ENCODE measurements at regions not wholly inside any gene's neighbourhood (a gene's known extent, or its start where the extent isn't known, plus 50 kb on each side); places are given as distances from the start of the nearest gene placed in this dataset.

DNA sequence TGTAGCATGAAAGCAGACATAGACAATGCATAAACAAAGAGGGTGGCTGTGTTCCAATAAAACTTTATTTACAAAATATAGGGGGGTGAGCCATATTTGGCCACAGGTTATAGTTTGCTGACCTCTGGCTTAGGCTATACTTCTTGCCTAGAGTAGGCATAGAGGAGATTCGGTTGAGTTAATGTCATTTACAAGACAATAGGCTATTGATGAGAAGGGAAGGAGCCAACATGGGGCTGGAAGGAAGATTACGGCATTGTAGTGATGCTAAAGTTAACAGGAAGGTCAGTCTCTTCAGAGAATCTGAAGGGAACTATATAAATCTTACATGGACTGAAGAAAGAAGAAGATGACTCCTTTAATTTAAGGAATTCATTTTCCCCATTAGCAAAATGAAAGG lies 463.5 kb downstream of the HTR7 start:
- intact Hi-C loops (cut with micrococcal nuclease) = no loop called here
- no peak overlapping the region for H3K4me3 Mint-ChIP-seq
- no peaks in the 10 kb centered on the region for H3K4me1 Mint-ChIP-seq
- no peak overlapping the region for H3K27ac Mint-ChIP-seq
- H3K27me3 Mint-ChIP-seq = no peaks in the 10 kb centered on the region
- H3K9me3 Mint-ChIP-seq = no peaks in the 10 kb centered on the region
- no peaks in the 10 kb centered on the region for H3K36me3 Mint-ChIP-seq (ENCODE audit: low read depth)
- DNase-seq = no peak

DNA sequence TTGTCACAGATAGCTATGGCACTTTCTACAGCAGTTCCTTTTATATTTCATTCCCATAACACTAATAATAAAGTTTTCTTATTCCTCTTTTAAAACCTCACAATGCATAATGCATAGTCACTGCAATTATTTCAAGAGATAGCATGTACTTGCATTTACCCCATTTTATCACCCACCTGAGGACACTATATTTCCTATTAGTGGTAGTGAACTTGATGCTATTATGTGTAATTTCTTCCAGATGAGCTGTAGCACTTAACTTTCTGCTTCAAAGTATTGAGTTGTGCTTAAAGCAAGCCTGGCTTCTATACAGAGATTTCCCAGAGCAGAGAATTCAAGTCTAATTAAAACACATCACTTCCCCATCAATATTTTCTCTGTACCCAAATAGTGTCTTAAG lies 461.1 kb downstream of the HTR7 start:
- Mint-ChIP-seq H3K9me3 (no peaks in the 10 kb centered on the region), H3K4me3 (no peak overlapping the region)
- intact Hi-C loops (cut with micrococcal nuclease) = no loop called here

DNA sequence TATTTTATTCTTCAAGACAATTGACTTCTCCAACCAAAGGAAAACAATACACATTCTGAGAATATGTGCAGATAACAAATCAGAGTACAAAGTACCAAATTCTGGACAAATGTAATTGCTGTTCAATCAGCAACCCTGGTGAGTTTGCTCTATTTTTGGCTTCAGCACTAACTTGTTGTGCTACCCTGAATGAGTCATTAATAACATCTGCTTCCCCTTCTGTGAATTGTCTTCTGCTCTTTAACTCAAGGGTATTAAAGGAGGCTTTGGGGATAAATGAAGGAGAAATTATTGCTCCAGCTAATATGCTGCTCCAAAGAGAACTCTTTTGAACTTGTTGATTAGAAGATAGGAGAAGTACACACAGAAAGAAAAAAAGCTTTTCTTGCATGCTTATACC lies 459.3 kb downstream of the HTR7 start:
- no peaks in the 10 kb centered on the region for H3K36me3 Mint-ChIP-seq (ENCODE audit: low read depth)
- no peak overlapping the region for H3K27ac Mint-ChIP-seq
- intact Hi-C loops (cut with micrococcal nuclease) = no loop called here
- no peaks in the 10 kb centered on the region for H3K9me3 Mint-ChIP-seq
- no peaks in the 10 kb centered on the region for H3K27me3 Mint-ChIP-seq
- no peak overlapping the region for H3K4me3 Mint-ChIP-seq
- no peaks in the 10 kb centered on the region for H3K4me1 Mint-ChIP-seq
- no peak for DNase-seq

More for the DNA sequence above, 461.1 kb downstream of the HTR7 start:
- no peak for DNase-seq
- Mint-ChIP-seq H3K4me1 (no peaks in the 10 kb centered on the region), H3K27me3 (no peaks in the 10 kb centered on the region), H3K27ac (no peak overlapping the region), H3K36me3 (ENCODE audit: low read depth) (no peaks in the 10 kb centered on the region)

DNA sequence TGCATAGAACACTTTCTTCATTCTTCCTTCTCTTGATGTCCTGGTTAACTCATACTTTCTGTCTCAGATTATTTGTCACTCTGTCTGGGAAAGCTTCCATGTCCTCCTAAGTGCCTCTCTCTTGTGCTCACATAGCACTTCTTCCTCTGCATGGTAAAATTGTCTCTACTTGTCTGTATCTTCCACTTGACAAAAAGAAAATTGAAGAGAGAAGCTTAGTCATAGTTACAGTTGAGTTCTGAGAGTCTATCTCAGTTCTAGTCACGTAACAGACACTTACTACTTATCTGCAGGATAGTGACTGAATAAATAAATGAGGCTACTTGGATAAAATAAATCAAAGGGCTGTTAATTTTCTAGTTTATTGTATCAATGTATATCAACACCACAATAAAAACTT lies 458.1 kb downstream of the HTR7 start:
- Mint-ChIP-seq H3K4me3 (no peak overlapping the region), H3K36me3 (ENCODE audit: low read depth) (no peaks in the 10 kb centered on the region), H3K4me1 (no peaks in the 10 kb centered on the region), H3K27ac (no peak overlapping the region), H3K9me3 (no peaks in the 10 kb centered on the region), H3K27me3 (no peaks in the 10 kb centered on the region)
- intact Hi-C loops (cut with micrococcal nuclease) = no loop called here
- DNase-seq = no peak

DNA sequence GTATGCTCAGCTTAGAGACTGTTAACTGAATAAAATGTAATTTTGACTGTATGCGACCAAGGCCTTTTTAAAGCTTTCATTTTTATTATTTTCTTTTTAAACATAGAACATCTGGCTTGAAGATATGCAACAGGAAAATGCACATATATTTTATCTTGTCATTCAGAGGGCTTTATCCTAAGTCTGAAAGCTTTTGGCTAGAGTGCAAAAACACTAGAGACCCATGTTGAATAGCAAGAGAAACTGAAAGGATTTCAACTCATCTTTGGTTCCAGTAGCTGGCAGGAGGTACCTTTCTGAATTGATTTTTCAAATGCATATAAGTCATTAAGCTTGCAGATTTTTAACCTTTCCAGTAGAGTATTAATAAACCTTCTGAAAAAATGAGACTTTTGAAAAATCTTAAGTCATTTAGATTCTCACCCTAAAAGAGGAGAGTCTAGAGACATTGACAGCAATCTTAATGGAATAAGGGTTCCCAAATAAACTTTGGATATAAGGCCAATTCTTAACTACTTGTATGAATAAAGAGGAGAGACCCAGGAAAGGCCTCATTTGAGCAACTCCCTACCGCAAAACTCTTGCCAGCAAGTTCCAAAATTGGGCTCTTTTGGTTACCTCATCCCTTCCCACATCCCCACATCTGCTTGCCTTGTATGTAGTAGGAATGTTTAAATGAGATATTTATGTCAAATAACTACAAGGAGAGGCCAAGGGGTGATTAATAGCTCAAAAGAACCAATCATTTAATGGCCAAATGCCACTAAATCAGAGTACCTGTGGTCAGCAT lies 454.4 kb downstream of the HTR7 start:
- Mint-ChIP-seq H3K27me3 (no peaks in the 10 kb centered on the region), H3K27ac (no peak overlapping the region), H3K4me1 (no peaks in the 10 kb centered on the region), H3K36me3 (ENCODE audit: low read depth) (no peaks in the 10 kb centered on the region), H3K4me3 (no peak overlapping the region), H3K9me3 (no peaks in the 10 kb centered on the region)
- no peak for DNase-seq
- intact Hi-C loops (cut with micrococcal nuclease) = no loop called here

DNA sequence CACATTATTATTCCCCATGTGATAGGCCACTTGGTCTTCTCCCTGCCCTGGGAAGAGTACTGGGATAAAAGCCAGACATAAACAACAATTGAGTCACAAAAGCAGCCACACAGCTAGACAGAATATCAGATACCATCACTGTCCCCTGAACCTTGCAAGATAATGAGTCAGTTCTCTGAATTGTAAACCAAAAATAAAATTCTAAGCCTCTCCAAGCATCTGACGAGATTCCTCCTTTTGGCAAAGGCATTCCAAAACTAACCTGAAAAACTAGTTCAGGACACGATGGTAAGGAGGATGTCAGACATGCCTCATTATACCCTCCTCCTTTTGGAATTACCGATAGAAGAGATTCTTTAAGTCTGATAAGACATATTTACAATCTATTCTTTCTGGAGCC lies 450.7 kb downstream of the HTR7 start:
- H3K4me3 Mint-ChIP-seq = no peak overlapping the region
- H3K9me3 Mint-ChIP-seq = no peaks in the 10 kb centered on the region
- no peaks in the 10 kb centered on the region for H3K4me1 Mint-ChIP-seq
- H3K27ac Mint-ChIP-seq = no peak overlapping the region
- DNase-seq = no peak
- H3K27me3 Mint-ChIP-seq = no peaks in the 10 kb centered on the region
- intact Hi-C loops (cut with micrococcal nuclease) = no loop called here
- H3K36me3 Mint-ChIP-seq (ENCODE audit: low read depth) = no peaks in the 10 kb centered on the region

- Mint-ChIP-seq H3K36me3 (ENCODE audit: low read depth) (no peaks in the 10 kb centered on the region), H3K9me3 (no peaks in the 10 kb centered on the region), H3K27ac (no peak overlapping the region), H3K4me3 (no peak overlapping the region), H3K27me3 (no peaks in the 10 kb centered on the region), H3K4me1 (no peaks in the 10 kb centered on the region)
- intact Hi-C loops (cut with micrococcal nuclease) = no loop called here
- DNase-seq = no peak
These were observed 450.0 kb downstream of the HTR7 start for GRCh38 chr10:90407851-90408250.

- H3K4me3 Mint-ChIP-seq = no peak overlapping the region
- H3K9me3 Mint-ChIP-seq = no peaks in the 10 kb centered on the region
- H3K4me1 Mint-ChIP-seq = no peaks in the 10 kb centered on the region
- DNase-seq = no peak
- no peaks in the 10 kb centered on the region for H3K36me3 Mint-ChIP-seq (ENCODE audit: low read depth)
- no peaks in the 10 kb centered on the region for H3K27me3 Mint-ChIP-seq
- intact Hi-C loops (cut with micrococcal nuclease) = no loop called here
- H3K27ac Mint-ChIP-seq = no peak overlapping the region
These were observed 445.3 kb downstream of the HTR7 start for GRCh38 chr10:90412582-90412981.

DNA sequence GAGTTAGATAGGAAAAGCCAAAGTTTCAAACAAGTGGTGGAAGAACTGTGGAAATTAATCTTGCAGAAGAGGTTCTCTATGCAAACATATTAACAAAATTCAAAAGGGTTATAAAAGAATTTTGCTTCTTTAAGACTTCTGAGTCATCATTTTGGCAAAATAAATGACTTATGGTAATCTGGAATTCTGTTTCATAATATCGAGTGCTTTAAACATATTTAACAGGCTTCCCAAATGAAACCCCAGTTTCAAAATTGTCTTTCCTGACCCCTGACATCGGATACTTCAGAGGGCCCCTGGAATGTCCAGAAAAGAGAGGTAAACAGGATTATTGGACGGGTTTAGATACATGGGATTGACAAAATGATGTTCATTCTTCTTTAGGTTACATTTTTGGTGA lies 444.6 kb downstream of the HTR7 start:
- Mint-ChIP-seq H3K27me3 (no peaks in the 10 kb centered on the region), H3K4me3 (no peak overlapping the region), H3K36me3 (ENCODE audit: low read depth) (no peaks in the 10 kb centered on the region), H3K9me3 (no peaks in the 10 kb centered on the region), H3K4me1 (no peaks in the 10 kb centered on the region), H3K27ac (no peak overlapping the region)
- no peak for DNase-seq
- intact Hi-C loops (cut with micrococcal nuclease) = no loop called here

- Mint-ChIP-seq H3K27me3 (no peaks in the 10 kb centered on the region), H3K36me3 (ENCODE audit: low read depth) (no peaks in the 10 kb centered on the region), H3K4me3 (no peak overlapping the region), H3K9me3 (no peaks in the 10 kb centered on the region), H3K4me1 (no peaks in the 10 kb centered on the region), H3K27ac (no peak overlapping the region)
- no peak for DNase-seq
- intact Hi-C loops (cut with micrococcal nuclease) = no loop called here
These were observed 442.9 kb downstream of the HTR7 start for GRCh38 chr10:90414926-90415325.

- intact Hi-C loops (cut with micrococcal nuclease) = no loop called here
- H3K4me1 Mint-ChIP-seq = no peaks in the 10 kb centered on the region
- no peak overlapping the region for H3K4me3 Mint-ChIP-seq
- no peak overlapping the region for H3K27ac Mint-ChIP-seq
- no peak for DNase-seq
- H3K36me3 Mint-ChIP-seq (ENCODE audit: low read depth) = no peaks in the 10 kb centered on the region
- no peaks in the 10 kb centered on the region for H3K27me3 Mint-ChIP-seq
- no peaks in the 10 kb centered on the region for H3K9me3 Mint-ChIP-seq
These were observed 440.8 kb downstream of the HTR7 start for GRCh38 chr10:90417029-90417428.

GRCh38 chr10:90417476-90418210 lies 440.2 kb downstream of the HTR7 start:
- no peak for DNase-seq
- H3K27ac Mint-ChIP-seq = no peak overlapping the region
- intact Hi-C loops (cut with micrococcal nuclease) = no loop called here
- H3K36me3 Mint-ChIP-seq (ENCODE audit: low read depth) = no peaks in the 10 kb centered on the region
- no peaks in the 10 kb centered on the region for H3K27me3 Mint-ChIP-seq
- H3K4me1 Mint-ChIP-seq = no peaks in the 10 kb centered on the region
- no peaks in the 10 kb centered on the region for H3K9me3 Mint-ChIP-seq
- H3K4me3 Mint-ChIP-seq = no peak overlapping the region

DNA sequence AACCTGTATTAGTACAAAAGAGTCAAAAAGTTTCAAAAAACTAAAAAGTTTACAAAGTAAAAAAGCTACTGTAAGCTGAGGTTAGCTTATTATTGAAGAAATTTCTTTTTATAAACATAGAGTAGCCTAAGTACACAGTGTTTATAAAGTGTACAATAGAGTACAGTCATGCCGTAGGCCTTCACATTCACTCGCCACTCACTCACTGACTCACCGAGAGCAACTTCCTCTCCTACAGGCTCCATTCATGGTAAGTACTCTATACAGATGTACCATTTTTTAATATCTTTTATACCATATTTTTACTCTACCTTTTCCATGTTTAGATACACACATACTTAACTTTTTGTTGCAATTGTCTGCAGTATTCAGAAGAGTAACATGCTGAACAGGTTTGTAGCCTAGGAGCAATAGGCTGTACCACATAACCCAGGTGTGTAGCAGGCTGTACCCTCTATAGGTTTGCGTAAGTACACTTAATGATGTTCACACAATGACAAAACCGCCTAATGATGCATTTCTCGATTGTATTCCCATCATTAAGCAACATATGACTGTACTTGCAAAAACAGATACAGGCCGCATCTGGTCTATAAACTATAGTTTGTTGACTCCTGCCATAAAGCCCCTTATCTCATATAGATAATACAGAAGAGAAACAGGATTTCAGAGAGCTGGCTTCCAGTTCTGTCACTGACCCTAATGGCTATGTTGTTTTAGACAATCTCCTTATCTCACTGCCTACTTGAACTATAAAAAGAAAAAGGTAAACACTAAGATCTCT lies 438.8 kb downstream of the HTR7 start:
- Mint-ChIP-seq H3K27me3 (no peaks in the 10 kb centered on the region), H3K4me1 (no peaks in the 10 kb centered on the region), H3K9me3 (peaks cover 6% of the 10 kb centered on the region), H3K4me3 (no peak overlapping the region), H3K36me3 (ENCODE audit: low read depth) (no peaks in the 10 kb centered on the region), H3K27ac (no peak overlapping the region)
- no peak for DNase-seq
- intact Hi-C loops (cut with micrococcal nuclease) = no loop called here

DNA sequence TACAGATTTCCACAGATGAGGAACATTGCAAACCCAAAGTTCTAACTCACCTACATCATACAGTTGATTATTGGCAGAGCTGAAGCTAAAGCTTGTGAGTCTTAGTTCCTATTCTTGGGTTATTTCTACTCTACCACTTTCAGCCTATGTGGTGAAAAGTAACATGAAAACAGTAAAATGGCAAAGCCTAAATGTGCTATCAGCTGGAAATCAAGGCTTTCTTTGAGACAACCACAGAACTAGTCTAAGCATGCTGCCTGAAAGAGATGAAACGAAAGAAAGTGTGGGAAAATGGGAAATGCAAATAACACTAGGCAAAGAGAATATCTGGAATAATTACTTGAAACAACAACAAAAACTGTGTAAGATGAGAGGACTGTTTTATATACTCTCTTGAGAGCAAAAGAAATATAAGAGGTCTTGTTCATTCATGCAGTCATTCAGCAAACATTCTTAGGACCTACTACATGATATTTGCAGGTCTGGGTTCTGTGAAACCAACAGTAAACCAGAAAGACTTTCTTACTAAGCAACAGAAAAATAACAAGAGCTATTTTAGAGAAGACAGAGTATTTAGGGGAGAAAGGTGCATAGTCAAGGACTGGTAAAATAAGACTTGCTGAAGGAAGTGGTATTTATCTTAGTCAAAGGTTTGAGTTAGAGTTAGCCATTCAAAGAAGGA lies 437.1 kb downstream of the HTR7 start:
- no peaks in the 10 kb centered on the region for H3K36me3 Mint-ChIP-seq (ENCODE audit: low read depth)
- peaks cover 6% of the 10 kb centered on the region for H3K9me3 Mint-ChIP-seq
- H3K27ac Mint-ChIP-seq = no peak overlapping the region
- DNase-seq = no peak
- H3K27me3 Mint-ChIP-seq = no peaks in the 10 kb centered on the region
- no peaks in the 10 kb centered on the region for H3K4me1 Mint-ChIP-seq
- intact Hi-C loops (cut with micrococcal nuclease) = no loop called here
- H3K4me3 Mint-ChIP-seq = no peak overlapping the region
